HFF-Myc (cell line): ENCODE measurements at regions not wholly inside any gene's neighbourhood (a gene's known extent, or its start where the extent isn't known, plus 50 kb on each side); places are given as distances from the start of the nearest gene placed in this dataset.

ENCODE experiments used
- DNase-seq: peaks from one replicate; pipeline ENCODE4 v3.0.0-alpha.2; 2011; ENCODE audit warnings: low read depth; ENCODE audit errors: extremely low read depth
- H3K4me3 ChIP-seq: replicated peaks from 2 replicates; pipeline ENCODE4 v1.5.1; 2011; ENCODE audit warnings: low read depth, mild to moderate bottlenecking, control low read depth, low read length
- TF ChIP-seq, protein P1 (sequence below): IDR thresholded peaks from 2 replicates; pipeline ENCODE4 v1.5.1; 2012; ENCODE audit warnings: mild to moderate bottlenecking, low read depth, low read length, control low read depth; ENCODE audit errors: missing control alignments

DNA sequence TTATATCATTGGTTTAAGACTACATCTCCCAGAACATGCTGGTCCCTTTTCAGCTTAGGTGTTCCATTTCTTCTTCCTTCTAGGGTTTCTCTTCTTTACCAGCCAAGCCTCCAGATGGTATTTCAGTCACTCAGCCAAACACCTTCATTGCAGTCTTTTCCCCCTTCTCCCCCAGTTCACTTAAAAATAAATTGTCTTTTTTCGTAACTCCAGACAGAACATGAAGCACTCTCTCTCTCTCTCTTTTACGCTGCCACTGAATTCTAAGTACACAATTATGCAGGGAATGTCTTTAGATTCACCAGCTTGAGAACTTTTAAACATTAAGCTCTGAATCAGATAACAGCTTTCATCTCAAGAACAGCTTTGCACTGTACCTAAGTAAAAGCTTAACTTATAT, 419.7 kb upstream of the BRINP1 start:
- TF ChIP-seq, protein P1, sequence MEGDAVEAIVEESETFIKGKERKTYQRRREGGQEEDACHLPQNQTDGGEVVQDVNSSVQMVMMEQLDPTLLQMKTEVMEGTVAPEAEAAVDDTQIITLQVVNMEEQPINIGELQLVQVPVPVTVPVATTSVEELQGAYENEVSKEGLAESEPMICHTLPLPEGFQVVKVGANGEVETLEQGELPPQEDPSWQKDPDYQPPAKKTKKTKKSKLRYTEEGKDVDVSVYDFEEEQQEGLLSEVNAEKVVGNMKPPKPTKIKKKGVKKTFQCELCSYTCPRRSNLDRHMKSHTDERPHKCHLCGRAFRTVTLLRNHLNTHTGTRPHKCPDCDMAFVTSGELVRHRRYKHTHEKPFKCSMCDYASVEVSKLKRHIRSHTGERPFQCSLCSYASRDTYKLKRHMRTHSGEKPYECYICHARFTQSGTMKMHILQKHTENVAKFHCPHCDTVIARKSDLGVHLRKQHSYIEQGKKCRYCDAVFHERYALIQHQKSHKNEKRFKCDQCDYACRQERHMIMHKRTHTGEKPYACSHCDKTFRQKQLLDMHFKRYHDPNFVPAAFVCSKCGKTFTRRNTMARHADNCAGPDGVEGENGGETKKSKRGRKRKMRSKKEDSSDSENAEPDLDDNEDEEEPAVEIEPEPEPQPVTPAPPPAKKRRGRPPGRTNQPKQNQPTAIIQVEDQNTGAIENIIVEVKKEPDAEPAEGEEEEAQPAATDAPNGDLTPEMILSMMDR: no peak
- no peak for DNase-seq
- no peak overlapping the region for H3K4me3 ChIP-seq

DNA sequence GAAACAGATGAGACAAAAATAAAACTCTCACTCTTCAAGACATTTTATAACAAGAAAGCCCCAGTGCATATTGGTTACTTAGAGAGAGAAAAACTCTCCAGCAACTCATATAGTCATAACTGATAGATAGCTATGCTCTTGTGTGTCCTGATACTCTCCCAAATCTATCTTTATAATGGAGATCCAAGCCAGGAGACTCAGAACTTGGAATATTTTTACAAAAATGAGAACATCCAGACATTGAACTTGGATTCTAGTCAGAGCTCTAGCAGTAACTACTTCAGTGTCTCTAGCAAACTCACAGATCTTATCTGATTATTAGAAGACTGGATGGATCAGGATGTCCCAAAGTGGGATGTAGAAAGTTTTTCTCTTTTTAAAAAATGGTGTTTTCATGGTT, 412.7 kb upstream of the BRINP1 start:
- no peak for DNase-seq
- TF ChIP-seq, protein P1: no peak

DNA sequence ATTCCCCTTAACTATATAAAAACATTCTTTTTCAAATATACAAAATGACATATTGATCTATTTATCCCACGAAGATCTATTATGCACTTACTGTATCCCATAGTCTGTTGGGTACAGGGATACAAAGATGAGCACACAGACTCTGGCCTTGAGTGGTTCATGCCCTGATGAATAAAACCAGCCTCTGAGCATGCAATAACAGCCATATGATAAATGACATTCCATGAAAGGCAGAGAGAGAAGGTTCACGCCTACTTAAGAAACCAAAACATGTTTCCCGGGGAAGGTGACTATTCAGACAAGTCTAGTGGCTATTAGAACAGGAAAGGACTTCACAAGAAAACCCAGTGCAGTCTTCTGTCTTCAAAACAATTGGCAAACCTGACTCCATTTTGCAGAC, 406.2 kb upstream of the BRINP1 start:
- TF ChIP-seq, protein P1: no peak
- H3K4me3 ChIP-seq: no peak overlapping the region
- DNase-seq: no peak

More for the DNA sequence above, 412.7 kb upstream of the BRINP1 start:
- no peak overlapping the region for H3K4me3 ChIP-seq

DNA sequence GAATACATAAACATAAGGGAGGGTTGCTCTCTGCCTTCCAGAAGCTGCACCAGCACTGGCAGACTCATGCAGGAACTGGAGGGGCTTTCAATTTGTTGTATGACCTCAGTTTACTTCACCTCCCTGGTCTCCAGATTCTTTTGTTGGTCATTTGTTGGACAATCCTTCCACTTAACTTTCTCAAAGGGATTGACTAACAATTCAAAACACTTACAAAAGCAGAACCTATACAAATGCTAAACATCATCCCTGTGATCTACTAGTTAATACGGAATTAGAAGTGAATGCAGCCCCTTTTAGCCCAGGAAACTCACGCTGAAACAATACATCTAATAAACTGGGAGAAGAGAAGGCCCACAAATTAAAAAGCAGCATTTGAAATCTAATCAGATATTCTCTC, 404.6 kb upstream of the BRINP1 start:
- no peak for DNase-seq
- TF ChIP-seq, protein P1: no peak
- H3K4me3 ChIP-seq: no peak overlapping the region

DNA sequence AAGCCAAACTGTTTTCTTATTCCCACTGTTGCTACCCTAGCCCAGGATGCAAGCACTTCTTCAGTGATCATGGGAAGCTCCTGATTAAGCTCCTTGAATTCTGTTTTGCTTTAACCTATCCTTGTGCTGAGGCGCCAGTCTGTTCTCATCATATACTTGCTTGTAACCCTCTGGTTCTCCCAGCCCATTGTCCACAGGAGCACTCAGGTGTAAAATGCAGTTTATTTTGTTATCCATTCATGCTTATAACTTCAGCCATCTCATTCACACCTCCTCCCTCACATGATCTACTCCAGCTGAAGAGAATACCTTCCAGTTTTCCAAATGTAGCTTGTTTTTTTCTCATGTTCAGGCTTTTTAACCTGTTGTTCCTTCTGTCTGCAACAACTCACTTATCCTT, 402.1 kb upstream of the BRINP1 start:
- no peak for DNase-seq
- TF ChIP-seq, protein P1: no peak
- no peak overlapping the region for H3K4me3 ChIP-seq

DNA sequence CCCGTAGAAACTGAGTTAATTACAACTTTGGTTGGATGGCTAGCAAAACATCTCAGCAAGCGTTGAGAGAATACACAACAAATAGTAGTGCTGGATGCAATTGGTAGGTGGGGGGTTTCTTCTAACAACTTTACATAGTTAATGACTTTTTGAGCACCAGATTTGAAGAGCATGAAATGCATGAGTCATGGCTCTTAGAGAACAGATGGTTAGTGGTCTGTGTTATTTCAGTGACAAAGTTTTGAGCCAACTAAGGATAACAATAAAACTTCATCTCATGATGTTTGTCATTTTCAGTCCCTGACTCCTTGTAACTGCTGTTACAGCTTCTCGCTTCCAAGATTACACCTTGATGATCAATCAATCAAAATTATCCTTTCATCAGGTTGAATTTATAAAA, 399.0 kb upstream of the BRINP1 start:
- DNase-seq: no peak
- H3K4me3 ChIP-seq: no peak overlapping the region
- TF ChIP-seq, protein P1: no peak

DNA sequence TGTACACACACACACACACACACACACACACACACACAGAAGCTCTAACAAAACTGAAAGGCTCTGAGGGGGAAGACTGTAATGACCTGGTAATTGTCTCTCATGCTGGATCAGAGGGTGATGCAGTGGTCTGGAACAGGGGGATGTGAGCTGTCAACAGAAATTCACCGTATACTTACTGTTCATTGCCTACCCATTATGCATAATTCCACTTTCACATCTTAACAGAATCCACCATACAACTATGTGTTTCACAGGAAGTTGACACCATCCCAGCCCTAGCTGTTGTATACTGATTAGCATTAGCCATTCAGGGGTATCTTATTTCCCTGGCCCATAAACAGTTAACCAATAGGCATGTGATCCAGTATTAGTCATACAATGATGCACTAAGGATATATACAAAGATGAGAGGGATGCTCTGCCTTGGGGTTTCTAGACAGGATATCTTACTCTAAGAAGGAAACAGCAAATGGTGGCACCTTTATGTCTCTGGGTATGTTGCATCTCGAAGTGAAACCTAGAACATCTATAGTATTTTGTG, 396.5 kb upstream of the BRINP1 start:
- DNase-seq: no peak
- TF ChIP-seq, protein P1: no peak
- H3K4me3 ChIP-seq: no peak overlapping the region
